B cell (primary cell): ENCODE measurements at regions not wholly inside any gene's neighbourhood (a gene's known extent, or its start where the extent isn't known, plus 50 kb on each side); places are given as distances from the start of the nearest gene placed in this dataset.

Experiments used
- ATAC-seq: fragments of 200-7000 bp; cut with Tn5 transposase; one replicate; pipeline ENCODE4 v1.10.0; 2021; ENCODE audit warnings: low read depth, mild to moderate bottlenecking, moderate number of reproducible peaks, moderate library complexity
- CTCF ChIA-PET: fragments of 350-600 bp; sonication (Branson Sonifier 250); formaldehyde crosslinking; loops from one replicate; lab custom pipeline; 2021; ENCODE audit warnings: antibody characterized with exemption, inconsistent platforms; lab: Charles Lee
- POLR2A ChIA-PET: fragments of 350-600 bp; sonication (Branson Sonifier 250); formaldehyde crosslinking; loops from one replicate; lab custom pipeline; 2021; ENCODE audit warnings: antibody characterized with exemption; lab: Charles Lee
- DNase-seq: peaks from one replicate; pipeline ENCODE4 v3.0.0; 2013
- H2AFZ ChIP-seq: 2 replicates; pipeline ENCODE4 v1.6.1; 2012; ENCODE audit warnings: mild to moderate bottlenecking, low read depth, low read length; ENCODE audit not compliant: insufficient read depth, poor library complexity, severe bottlenecking
- H3K27ac ChIP-seq, 2 donors: 1 replicate in 1 of 2; 2 replicates in 1 of 2; pipeline ENCODE4 v1.5.1; 2012 to 2013; ENCODE audit warnings: low read length in 2 of 2, mild to moderate bottlenecking in 2 of 2, moderate library complexity in 1 of 2
- H3K27me3 ChIP-seq, 4 experiments: fragments of 200-600 bp in 1 of 4; sonication (generic) in 1 of 4; replicated peaks in 1 of 4; 1 replicate in 2 of 4; 2 replicates in 2 of 4; pipeline versions ENCODE4 v1.6.1 to v1.7.0; 2013 to 2016; ENCODE audit warnings: low read length in 3 of 4, mild to moderate bottlenecking in 2 of 4, mixed read lengths in 1 of 4, moderate library complexity in 1 of 4; ENCODE audit not compliant: insufficient read depth in 4 of 4, control insufficient read depth in 3 of 4; ENCODE audit errors: control extremely low read depth in 1 of 4
- H3K36me3 ChIP-seq, 2 experiments: replicated peaks in 1 of 2; 1 replicate in 1 of 2; 2 replicates in 1 of 2; pipeline versions ENCODE4 v1.6.1 to v1.7.1; 2013; ENCODE audit warnings: low read length in 1 of 2; ENCODE audit not compliant: insufficient read depth in 2 of 2, control insufficient read depth in 1 of 2; ENCODE audit errors: control extremely low read depth in 1 of 2, extremely low read depth in 1 of 2
- H3K4me1 ChIP-seq, 2 donors: fragments of 200-600 bp in 1 of 2; sonication (generic) in 1 of 2; 1 replicate in 1 of 2; 2 replicates in 1 of 2; pipeline versions ENCODE4 v1.5.1 to v1.6.1; 2013 to 2017; ENCODE audit warnings: low read length in 2 of 2; ENCODE audit not compliant: control insufficient read depth in 2 of 2, insufficient read depth in 2 of 2
- H3K4me2 ChIP-seq: replicated peaks from 2 replicates; pipeline ENCODE3; 2012; ENCODE audit warnings: mild to moderate bottlenecking, low read depth, low read length; ENCODE audit not compliant: poor library complexity, severe bottlenecking
- H3K4me3 ChIP-seq, 5 experiments: fragments of 200-600 bp in 1 of 5; sonication (generic) in 1 of 5; 1 replicate in 3 of 5; 2 replicates in 2 of 5; pipeline versions ENCODE4 v1.5.1 to v1.7.0; 2011 to 2016; ENCODE audit warnings: low read length in 4 of 5, mild to moderate bottlenecking in 4 of 5, low read depth in 2 of 5, control low read depth in 1 of 5, moderate library complexity in 1 of 5; ENCODE audit not compliant: insufficient read depth in 1 of 5; ENCODE audit errors: control extremely low read depth in 1 of 5, extremely low read depth in 1 of 5
- H3K79me2 ChIP-seq: fragments of 200-600 bp; sonication (generic); one replicate; pipeline ENCODE4 v1.6.0; 2016; ENCODE audit warnings: low read length; ENCODE audit not compliant: control insufficient read depth, insufficient read depth
- H3K9ac ChIP-seq: fragments of 200-600 bp; sonication (generic); 2 replicates; pipeline ENCODE4 v1.6.1; 2017; ENCODE audit warnings: mild to moderate bottlenecking, low read length, moderate library complexity
- H3K9me3 ChIP-seq, 3 donors: one replicate each; pipeline versions ENCODE4 v1.6.1 to v1.7.1; 2013; ENCODE audit warnings: low read length in 2 of 3; ENCODE audit not compliant: control insufficient read depth in 2 of 3, insufficient read depth in 1 of 3; ENCODE audit errors: control extremely low read depth in 1 of 3
- H4K20me1 ChIP-seq: 2 replicates; pipeline ENCODE4 v1.6.0; 2012; ENCODE audit warnings: mild to moderate bottlenecking, low read length; ENCODE audit not compliant: insufficient read depth, control insufficient read depth, poor library complexity, severe bottlenecking
- H3K27ac Mint-ChIP-seq: one replicate; pipeline ENCODE4 v1.8.0; 2021; ENCODE audit warnings: mixed read lengths
- H3K27me3 Mint-ChIP-seq: one replicate; pipeline ENCODE4 v1.8.0; 2021; ENCODE audit warnings: mixed read lengths
- H3K4me1 Mint-ChIP-seq: one replicate; pipeline ENCODE4 v1.8.0; 2021; ENCODE audit warnings: mixed read lengths
- H3K4me3 Mint-ChIP-seq: one replicate; pipeline ENCODE4 v1.8.0; 2021; ENCODE audit warnings: mixed read lengths
- H3K9me3 Mint-ChIP-seq: one replicate; pipeline ENCODE4 v1.8.0; 2022; ENCODE audit warnings: mixed read lengths; ENCODE audit not compliant: insufficient read depth
- CTCF ChIP-seq: fragments of 200-600 bp; IDR thresholded peaks from one replicate; pipeline ENCODE4 v1.8.0; 2022; ENCODE audit warnings: antibody characterized with exemption, mild to moderate bottlenecking
- EZH2 ChIP-seq: IDR thresholded peaks from 2 replicates; pipeline ENCODE4 v1.6.1; 2012; ENCODE audit warnings: borderline replicate concordance, low read depth, mild to moderate bottlenecking, moderate library complexity, low read length; ENCODE audit not compliant: insufficient read depth, poor library complexity, severe bottlenecking
- WGBS: methylation state at CpG from one replicate; pipeline ENCODE4 v1.1.5; 2013; ENCODE audit warnings: missing lambda C conversion rate; ENCODE audit not compliant: insufficient coverage; 5-methylcytosine and 5-hydroxymethylcytosine counted together
- intact Hi-C: fragments of 100-400 bp; cut with micrococcal nuclease; formaldehyde crosslinking; loops from one replicate; pipeline ENCODE4 v1.10.0; 2022

GRCh38 chr20:41960166-41960565, 342.0 kb upstream of the CHD6 start:
- H4K20me1 ChIP-seq: no peaks in the 10 kb centered on the region
- ATAC-seq: no peak
- H3K27ac Mint-ChIP-seq: no peak overlapping the region
- H3K27me3 ChIP-seq: no peaks in the 10 kb centered on the region
- H3K27me3 Mint-ChIP-seq: no peaks in the 10 kb centered on the region
- no peak overlapping the region for H3K27ac ChIP-seq
- POLR2A ChIA-PET: no interaction called here
- no peak overlapping the region for H3K4me2 ChIP-seq
- H3K4me3 Mint-ChIP-seq: no peak overlapping the region
- H3K4me1 Mint-ChIP-seq: no peaks in the 10 kb centered on the region
- CTCF ChIA-PET: no interaction called here
- TF ChIP-seq CTCF: no peak
- TF ChIP-seq EZH2: no peak
- H3K36me3 ChIP-seq: no peaks in the 10 kb centered on the region
- WGBS: 77% methylated on average over 4 of the region's 7 CpGs
- H3K4me3 ChIP-seq: no peak overlapping the region
- no peak for DNase-seq
- H3K9me3 ChIP-seq: peaks cover 0 to 3% (median 0%) of the 10 kb centered on the region in 3 donors
- no peaks in the 10 kb centered on the region for H3K4me1 ChIP-seq
- H3K79me2 ChIP-seq: no peaks in the 10 kb centered on the region
- no peak overlapping the region for H3K9ac ChIP-seq
- no peaks in the 10 kb centered on the region for H3K9me3 Mint-ChIP-seq
- intact Hi-C loops: no loop called here
- H2AFZ ChIP-seq: no peak overlapping the region

DNA sequence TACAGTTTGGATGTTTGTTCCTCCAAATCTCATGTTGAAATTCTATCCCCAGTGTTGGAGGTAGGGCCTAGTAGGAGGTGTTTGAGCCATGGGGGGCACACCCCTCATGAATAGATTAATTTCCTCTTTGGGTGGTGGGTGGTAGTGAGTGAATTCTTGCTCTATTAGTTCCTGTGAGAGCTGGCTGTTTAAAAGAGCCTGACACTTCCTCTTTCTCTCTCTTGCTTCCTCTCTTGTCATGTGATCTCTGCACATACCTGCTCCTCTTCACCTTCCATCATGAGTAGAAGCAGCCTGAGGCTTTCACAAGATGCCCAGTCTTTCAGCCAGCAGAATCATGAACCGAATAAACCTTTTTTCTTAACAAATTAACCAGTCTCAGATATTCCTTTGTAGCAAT, 340.2 kb upstream of the CHD6 start:
- H3K4me3 Mint-ChIP-seq: no peak overlapping the region
- Histone ChIP-seq H3K4me2 (no peak overlapping the region), H4K20me1 (no peaks in the 10 kb centered on the region), H3K36me3 (no peaks in the 10 kb centered on the region), H3K27me3 (no peaks in the 10 kb centered on the region), H3K9me3 (peaks cover 0 to 3% (median 0%) of the 10 kb centered on the region in 3 donors), H3K4me1 (no peaks in the 10 kb centered on the region), H3K4me3 (no peak overlapping the region), H2AFZ (no peak overlapping the region), H3K9ac (no peak overlapping the region), H3K79me2 (no peaks in the 10 kb centered on the region), H3K27ac (no peak overlapping the region)
- CTCF ChIA-PET: no interaction called here
- H3K27me3 Mint-ChIP-seq: no peaks in the 10 kb centered on the region
- no peak for DNase-seq
- intact Hi-C loops: no loop called here
- ATAC-seq: no peak
- no peak overlapping the region for H3K27ac Mint-ChIP-seq
- POLR2A ChIA-PET: no interaction called here
- no peaks in the 10 kb centered on the region for H3K9me3 Mint-ChIP-seq
- H3K4me1 Mint-ChIP-seq: no peaks in the 10 kb centered on the region
- WGBS: 100% methylated on average over 1 of the region's 1 CpG
- TF ChIP-seq CTCF (no peak), EZH2 (no peak)
